Panc1 (cell line): ENCODE measurements at regions not wholly inside any gene's neighbourhood (a gene's known extent, or its start where the extent isn't known, plus 50 kb on each side); places are given as distances from the start of the nearest gene placed in this dataset.

ENCODE experiments used
- ATAC-seq: fragments of 200-7000 bp; cut with Tn5 transposase; 2 replicates; pipeline ENCODE4 v1.9.1; 2020; ENCODE audit warnings: mild to moderate bottlenecking, moderate library complexity
- BruUV-seq: library from RNA; stranded (reverse); fragments of 400-500 nt; replicated peaks from 2 replicates; lab custom pipeline; 2021; lab: Mats Ljungman, UMichigan
- CTCF ChIA-PET: fragments of 300-600 bp; sonication (Branson Sonifier 250); formaldehyde crosslinking; loops from one replicate; lab custom pipeline; 2022; ENCODE audit warnings: antibody characterized with exemption; lab: Charles Lee
- POLR2A ChIA-PET: fragments of 300-600 bp; sonication (Branson Sonifier 250); formaldehyde crosslinking; loops from one replicate; lab custom pipeline; 2022; ENCODE audit warnings: antibody characterized with exemption; lab: Charles Lee
- DNase-seq: peaks from one replicate; pipeline ENCODE4 v3.0.0-alpha.2; 2010; ENCODE audit warnings: low read depth, low spot score
- H3K27ac ChIP-seq: 2 replicates; pipeline ENCODE4 v1.5.1; 2011; ENCODE audit warnings: mild to moderate bottlenecking, low read length, inconsistent platforms
- H3K27me3 ChIP-seq: fragments of 200-500 bp; sonication (Bioruptor generic); 2 replicates; pipeline ENCODE4 v1.6.0; 2014; ENCODE audit warnings: low read length, inconsistent platforms; ENCODE audit not compliant: control insufficient read depth, insufficient read depth
- H3K36me3 ChIP-seq: fragments of 200-500 bp; sonication (Bioruptor generic); 2 replicates; pipeline ENCODE4 v1.5.1; 2014; ENCODE audit warnings: inconsistent platforms, mild to moderate bottlenecking, low read length, moderate library complexity; ENCODE audit not compliant: control insufficient read depth, insufficient read depth
- H3K4me1 ChIP-seq: 2 replicates; pipeline ENCODE4 v1.5.1; 2011; ENCODE audit warnings: inconsistent platforms, mild to moderate bottlenecking, low read length, moderate library complexity; ENCODE audit not compliant: control insufficient read depth, insufficient read depth
- H3K4me3 ChIP-seq, 2 experiments: 2 replicates each; pipeline ENCODE4 v1.5.1; 2011 to 2012; ENCODE audit warnings: low read depth in 2 of 2, low read length in 2 of 2, mild to moderate bottlenecking in 2 of 2, inconsistent platforms in 1 of 2, moderate library complexity in 1 of 2
- H3K9me3 ChIP-seq: fragments of 200-500 bp; sonication (Bioruptor generic); 2 replicates; pipeline ENCODE4 v1.5.1; 2014; ENCODE audit warnings: low read depth, mild to moderate bottlenecking, inconsistent platforms, low read length, moderate library complexity; ENCODE audit not compliant: control insufficient read depth, insufficient read depth
- CTCF ChIP-seq: fragments of 450-650 bp; IDR thresholded peaks from 2 replicates; pipeline ENCODE4 v1.5.1; 2017; ENCODE audit warnings: mild to moderate bottlenecking
- POLR2AphosphoS5 ChIP-seq: IDR thresholded peaks from 2 replicates; pipeline ENCODE4 v1.6.1; 2012; ENCODE audit warnings: mild to moderate bottlenecking, low read depth, low read length, moderate library complexity
- REST ChIP-seq, 2 experiments: IDR thresholded peaks; 2 replicates each; pipeline ENCODE4 v1.6.1; 2011 to 2012; ENCODE audit warnings: low read depth in 2 of 2, control low read depth in 1 of 2, low read length in 1 of 2, mild to moderate bottlenecking in 1 of 2, moderate library complexity in 1 of 2; ENCODE audit not compliant: insufficient read depth in 1 of 2
- SIN3A ChIP-seq: IDR thresholded peaks from 2 replicates; pipeline ENCODE4 v1.6.1; 2012; ENCODE audit warnings: low read depth, mild to moderate bottlenecking, low read length, moderate library complexity, borderline replicate concordance; ENCODE audit not compliant: insufficient read depth
- TCF7L2 ChIP-seq: IDR thresholded peaks from 2 replicates; pipeline ENCODE4 v1.6.1; 2011; ENCODE audit warnings: mild to moderate bottlenecking, low read depth, low read length, inconsistent platforms
- in situ Hi-C: cut with HindIII; loops from 2 replicates; pipeline ENCODE4 v1.10.0; 2016; ENCODE audit warnings: low sequenced_read_pairs, low pct_unique_long_range_greater_than_20kb
- intact Hi-C: fragments of 100-400 bp; cut with micrococcal nuclease; formaldehyde crosslinking; loops from one replicate; pipeline ENCODE4 v1.10.0; 2022; ENCODE audit not compliant: unreplicated experiment

GRCh38 chr15:58380280-58380945, 51.4 kb upstream of the LIPC start:
- intact Hi-C loops (no loop called here), in situ Hi-C loops (no loop called here)
- H3K4me1 ChIP-seq = no peaks in the 10 kb centered on the region
- ATAC-seq = no peak
- H3K9me3 ChIP-seq = no peaks in the 10 kb centered on the region; the same call in 1 of the 2 replicates
- POLR2A ChIA-PET = no interaction called here
- no peak for DNase-seq
- H3K4me3 ChIP-seq = no peak overlapping the region
- no peak for TF ChIP-seq CTCF
- TF ChIP-seq REST (IDR thresholded peaks at IDR 0.05; ENCODE audit: insufficient read depth in 1 of 2, low read depth in 2 of 2, low read length in 1 of 2) = no peak
- no peak for TF ChIP-seq POLR2AphosphoS5
- no peak for TF ChIP-seq TCF7L2
- TF ChIP-seq SIN3A = no peak
- no TSS peak for BruUV-seq
- no peaks in the 10 kb centered on the region for H3K27me3 ChIP-seq
- no peaks in the 10 kb centered on the region for H3K36me3 ChIP-seq
- no peak overlapping the region for H3K27ac ChIP-seq
- CTCF ChIA-PET = no interaction called here

GRCh38 chr15:58381697-58382096, 50.1 kb upstream of the LIPC start:
- H3K4me3 ChIP-seq = no peak overlapping the region
- no TSS peak for BruUV-seq
- H3K27ac ChIP-seq = no peak overlapping the region
- ATAC-seq (no peak), DNase-seq (no peak)
- in situ Hi-C loops = no loop called here
- no peak for TF ChIP-seq REST (IDR thresholded peaks at IDR 0.05; ENCODE audit: insufficient read depth in 1 of 2, low read depth in 2 of 2, low read length in 1 of 2)
- no peak for TF ChIP-seq CTCF
- TF ChIP-seq TCF7L2 = no peak
- no peak for TF ChIP-seq SIN3A
- TF ChIP-seq POLR2AphosphoS5 = no peak
- H3K4me1 ChIP-seq = no peaks in the 10 kb centered on the region
- H3K27me3 ChIP-seq = no peaks in the 10 kb centered on the region
- ChIA-PET CTCF (no interaction called here), POLR2A (no interaction called here)
- no peaks in the 10 kb centered on the region for H3K36me3 ChIP-seq
- intact Hi-C loops = no loop called here
- H3K9me3 ChIP-seq = no peaks in the 10 kb centered on the region; the same call in 1 of the 2 replicates
